ENCODE measurements at regions not wholly inside any gene's neighbourhood (a gene's known extent, or its start where the extent isn't known, plus 50 kb on each side); places are given as distances from the start of the nearest gene placed in this dataset.

GRCh38 chr6:3659748-3660147 lies 91.8 kb downstream of the PXDC1 start:
- FAIRE-seq, result no peak
- DNase-seq (ENCODE audit: low read depth in 1 of 2, low spot score in 1 of 2), result no peak
- H3K9me3 ChIP-seq, result no peaks in the 10 kb centered on the region
- no peak overlapping the region for H3K27ac ChIP-seq
- H3K4me1 ChIP-seq, result peaks cover 6% of the 10 kb centered on the region
- H3K4me2 ChIP-seq, result no peak overlapping the region
- no peak overlapping the region for H3K4me3 ChIP-seq
- POLR2A ChIA-PET, result no interaction called here
- CTCF ChIA-PET, result interaction anchor here (1.0 to 1.2 kb wide), 3 partner anchors 8 to 12 kb away, joined by 3 read pairs; no protein-coding TSS in a partner anchor
- TF ChIP-seq JUNB (IDR thresholded peaks at IDR 0.05) (no peak), KDM5A (IDR thresholded peaks at IDR 0.05) (no peak), NPAS2 (CRISPR knock-in tag; IDR thresholded peaks at IDR 0.05; ENCODE audit: borderline replicate concordance) (no peak), MAX (IDR thresholded peaks at IDR 0.05) (no peak), CBX8 (IDR thresholded peaks at IDR 0.05) (no peak), GATA3 (IDR thresholded peaks at IDR 0.05; ENCODE audit: borderline replicate concordance) (no peak), RARB (CRISPR knock-in tag; IDR thresholded peaks at IDR 0.05) (no peak), SREBF2 (IDR thresholded peaks at IDR 0.05) (no peak), CHD4 (IDR thresholded peaks at IDR 0.05; ENCODE audit: borderline replicate concordance) (no peak), TP53 (CRISPR knock-in tag; IDR thresholded peaks at IDR 0.05) (no peak), BHLHE40 (IDR thresholded peaks at IDR 0.05; ENCODE audit: low read depth, low read length) (no peak)
- 68% methylated on average over 6 of the region's 6 CpGs for WGBS (ENCODE audit: missing lambda C conversion rate)
- no peak for ATAC-seq

- no peak for TF ChIP-seq RARB (CRISPR knock-in tag; IDR thresholded peaks at IDR 0.05)
- TF ChIP-seq FOSB (CRISPR knock-in tag; IDR thresholded peaks at IDR 0.05), result no peak
- no peak for TF ChIP-seq KDM1A (IDR thresholded peaks at IDR 0.05; ENCODE audit: low read depth)
- TF ChIP-seq HOXA7 (CRISPR knock-in tag; IDR thresholded peaks at IDR 0.05), result no peak
- no peak for TF ChIP-seq NR3C1 (IDR thresholded peaks at IDR 0.05)
- TF ChIP-seq TP53 (CRISPR knock-in tag; IDR thresholded peaks at IDR 0.05), result no peak
- no peak for TF ChIP-seq EP300 (IDR thresholded peaks at IDR 0.05)
- no peak for TF ChIP-seq HOXB5 (CRISPR knock-in tag; IDR thresholded peaks at IDR 0.05)
- TF ChIP-seq POLR2A (IDR thresholded peaks at IDR 0.05; ENCODE audit: low read length), result no peak
- no peak for TF ChIP-seq E2F6 (IDR thresholded peaks at IDR 0.05; ENCODE audit: borderline replicate concordance, low read depth)
- no peak for TF ChIP-seq USF2 (IDR thresholded peaks at IDR 0.05)
- no peak for TF ChIP-seq FOSL2 (IDR thresholded peaks at IDR 0.05)
- no peak for TF ChIP-seq FOSL2 (CRISPR knock-in tag; IDR thresholded peaks at IDR 0.05)
- no peak for TF ChIP-seq JUN (IDR thresholded peaks at IDR 0.05)
- no peak for TF ChIP-seq NFE2L2 (conservative IDR thresholded peaks at IDR 0.05; ENCODE audit: low read length)
- no peak for TF ChIP-seq KDM5A (IDR thresholded peaks at IDR 0.05)
- H3K4me3 ChIP-seq, result no peak overlapping the region
- ChIA-PET CTCF (no interaction called here), POLR2A (no interaction called here)
- no peaks in the 10 kb centered on the region for H3K9me3 ChIP-seq
- H3K27ac ChIP-seq, result no peak overlapping the region
- FAIRE-seq (no peak), DNase-seq (ENCODE audit: low read depth in 1 of 2, low spot score in 1 of 2) (no peak), ATAC-seq (no peak)
- no peaks in the 10 kb centered on the region for H3K4me1 ChIP-seq
- H3K4me2 ChIP-seq, result no peak overlapping the region
- WGBS (ENCODE audit: missing lambda C conversion rate), result 74% methylated on average over 5 of the region's 5 CpGs
Measured at GRCh38 chr6:3656076-3656475, 95.4 kb downstream of the PXDC1 start.

GRCh38 chr6:3654898-3655297 lies 96.6 kb downstream of the PXDC1 start:
- ChIA-PET POLR2A (no interaction called here), CTCF (no interaction called here)
- H3K4me1 ChIP-seq, result no peaks in the 10 kb centered on the region
- H3K27ac ChIP-seq, result no peak overlapping the region
- TF ChIP-seq HES2 (IDR thresholded peaks at IDR 0.05), result no peak
- TF ChIP-seq ZSCAN20 (CRISPR knock-in tag; IDR thresholded peaks at IDR 0.05), result no peak
- TF ChIP-seq TFCP2L1 (CRISPR knock-in tag; IDR thresholded peaks at IDR 0.05), result no peak
- TF ChIP-seq FOSB (CRISPR knock-in tag; IDR thresholded peaks at IDR 0.05), result no peak
- no peak for TF ChIP-seq CTCF (IDR thresholded peaks at IDR 0.05)
- TF ChIP-seq ELK1 (IDR thresholded peaks at IDR 0.05; ENCODE audit: low read depth, low read length), result no peak
- no peak for TF ChIP-seq POLR2AphosphoS2 (conservative IDR thresholded peaks at IDR 0.05; ENCODE audit: low read length)
- TF ChIP-seq HMGXB4 (CRISPR knock-in tag; IDR thresholded peaks at IDR 0.05; ENCODE audit: borderline replicate concordance), result no peak
- TF ChIP-seq CHD2 (IDR thresholded peaks at IDR 0.05; ENCODE audit: low read length, partially characterized antibody), result no peak
- TF ChIP-seq HOXA7 (CRISPR knock-in tag; IDR thresholded peaks at IDR 0.05), result no peak
- ATAC-seq (no peak), DNase-seq (ENCODE audit: low read depth in 1 of 2, low spot score in 1 of 2) (no peak), FAIRE-seq (no peak)
- no peak overlapping the region for H3K4me3 ChIP-seq
- no peaks in the 10 kb centered on the region for H3K9me3 ChIP-seq
- 27% methylated on average over 4 of the region's 4 CpGs for WGBS (ENCODE audit: missing lambda C conversion rate)
- no peak overlapping the region for H3K4me2 ChIP-seq
